PFSK-1 (cell line): ENCODE measurements at regions not wholly inside any gene's neighbourhood (a gene's known extent, or its start where the extent isn't known, plus 50 kb on each side); places are given as distances from the start of the nearest gene placed in this dataset.

Experiments
- FOXP2 ChIP-seq: optimal IDR thresholded peaks from 2 replicates; pipeline ENCODE3; 2011; ENCODE audit warnings: borderline replicate concordance, control low read depth, inconsistent platforms; ENCODE audit not compliant: insufficient read depth; ENCODE audit errors: extremely low read length, extremely low read depth
- POLR2AphosphoS5 ChIP-seq: IDR thresholded peaks from 2 replicates; pipeline ENCODE4 v1.6.1; 2012; ENCODE audit warnings: low read depth, mild to moderate bottlenecking, control low read depth, low read length, moderate library complexity
- SIN3A ChIP-seq: IDR thresholded peaks from 2 replicates; pipeline ENCODE4 v1.6.1; 2012; ENCODE audit warnings: mild to moderate bottlenecking, low read length, moderate library complexity, borderline replicate concordance; ENCODE audit not compliant: insufficient read depth
- TAF1 ChIP-seq: IDR thresholded peaks from 2 replicates; pipeline ENCODE4 v1.6.1; 2012; ENCODE audit warnings: low read length, control low read depth, borderline replicate concordance; ENCODE audit not compliant: insufficient read depth
- TF ChIP-seq, protein P1 (sequence below), 2 experiments: IDR thresholded peaks; 2 replicates each; pipeline versions ENCODE4 v1.6.1 to v1.8.0; 2011 to 2012; ENCODE audit warnings: low read depth in 2 of 2, low read length in 2 of 2, control low read depth in 1 of 2, inconsistent platforms in 1 of 2, mild to moderate bottlenecking in 1 of 2, moderate library complexity in 1 of 2; ENCODE audit not compliant: insufficient read depth in 1 of 2

DNA sequence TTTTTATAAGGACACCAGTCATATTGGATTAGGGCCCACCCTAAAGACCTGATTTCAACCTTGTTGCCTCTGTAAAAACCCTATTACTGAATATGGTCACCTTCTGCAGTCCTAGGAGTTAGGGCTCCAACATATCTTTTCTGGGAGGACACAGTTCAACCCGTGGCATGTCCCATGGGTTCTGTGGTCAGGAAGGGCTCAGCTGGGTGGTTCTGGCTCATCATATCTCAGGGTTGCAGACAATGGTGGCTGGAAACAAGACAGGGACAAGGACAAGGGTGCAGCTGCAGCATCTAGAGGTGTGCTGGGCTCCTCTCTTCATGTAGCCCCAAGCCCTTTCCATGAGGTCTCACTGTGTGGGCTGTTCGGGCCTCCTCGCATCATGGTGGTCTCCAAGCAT lies 63.1 kb upstream of the FOXF1 start:
- TF ChIP-seq, protein P1, sequence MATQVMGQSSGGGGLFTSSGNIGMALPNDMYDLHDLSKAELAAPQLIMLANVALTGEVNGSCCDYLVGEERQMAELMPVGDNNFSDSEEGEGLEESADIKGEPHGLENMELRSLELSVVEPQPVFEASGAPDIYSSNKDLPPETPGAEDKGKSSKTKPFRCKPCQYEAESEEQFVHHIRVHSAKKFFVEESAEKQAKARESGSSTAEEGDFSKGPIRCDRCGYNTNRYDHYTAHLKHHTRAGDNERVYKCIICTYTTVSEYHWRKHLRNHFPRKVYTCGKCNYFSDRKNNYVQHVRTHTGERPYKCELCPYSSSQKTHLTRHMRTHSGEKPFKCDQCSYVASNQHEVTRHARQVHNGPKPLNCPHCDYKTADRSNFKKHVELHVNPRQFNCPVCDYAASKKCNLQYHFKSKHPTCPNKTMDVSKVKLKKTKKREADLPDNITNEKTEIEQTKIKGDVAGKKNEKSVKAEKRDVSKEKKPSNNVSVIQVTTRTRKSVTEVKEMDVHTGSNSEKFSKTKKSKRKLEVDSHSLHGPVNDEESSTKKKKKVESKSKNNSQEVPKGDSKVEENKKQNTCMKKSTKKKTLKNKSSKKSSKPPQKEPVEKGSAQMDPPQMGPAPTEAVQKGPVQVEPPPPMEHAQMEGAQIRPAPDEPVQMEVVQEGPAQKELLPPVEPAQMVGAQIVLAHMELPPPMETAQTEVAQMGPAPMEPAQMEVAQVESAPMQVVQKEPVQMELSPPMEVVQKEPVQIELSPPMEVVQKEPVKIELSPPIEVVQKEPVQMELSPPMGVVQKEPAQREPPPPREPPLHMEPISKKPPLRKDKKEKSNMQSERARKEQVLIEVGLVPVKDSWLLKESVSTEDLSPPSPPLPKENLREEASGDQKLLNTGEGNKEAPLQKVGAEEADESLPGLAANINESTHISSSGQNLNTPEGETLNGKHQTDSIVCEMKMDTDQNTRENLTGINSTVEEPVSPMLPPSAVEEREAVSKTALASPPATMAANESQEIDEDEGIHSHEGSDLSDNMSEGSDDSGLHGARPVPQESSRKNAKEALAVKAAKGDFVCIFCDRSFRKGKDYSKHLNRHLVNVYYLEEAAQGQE (IDR thresholded peaks at IDR 0.05; ENCODE audit: insufficient read depth in 1 of 2, low read depth in 2 of 2, low read length in 2 of 2) = no peak
- TF ChIP-seq FOXP2 (no peak), TAF1 (no peak), POLR2AphosphoS5 (no peak), SIN3A (no peak)

DNA sequence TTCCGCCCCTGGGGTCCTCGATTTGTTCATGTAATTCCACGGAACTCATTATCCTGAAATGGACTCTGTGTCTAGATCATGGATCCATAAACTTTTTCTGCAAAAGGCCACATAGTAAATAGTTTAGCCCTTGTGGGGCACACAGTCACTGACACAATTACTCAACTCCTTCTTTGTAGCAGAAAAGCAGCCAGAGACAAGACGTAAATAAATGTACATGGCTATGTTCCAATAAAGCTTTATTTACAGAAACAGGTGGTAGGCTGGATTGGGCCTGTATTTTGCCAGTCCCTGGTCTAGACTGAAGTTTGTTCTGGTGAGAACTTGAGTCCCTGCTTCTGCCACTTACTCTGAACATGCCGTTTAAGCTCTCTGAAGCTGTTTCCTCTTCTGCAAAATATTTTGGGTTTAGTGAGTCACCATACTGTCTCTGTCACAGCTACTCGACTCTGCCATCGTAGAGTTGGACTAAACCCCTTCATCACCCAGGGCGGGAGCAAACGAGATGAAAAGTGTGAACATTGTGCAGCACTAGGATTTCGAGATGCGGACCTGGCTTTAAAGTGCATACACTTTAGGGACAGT lies 61.9 kb upstream of the FOXF1 start:
- TF ChIP-seq SIN3A (no peak), FOXP2 (no peak), TAF1 (no peak), POLR2AphosphoS5 (no peak)
- TF ChIP-seq, protein P1 (IDR thresholded peaks at IDR 0.05; ENCODE audit: insufficient read depth in 1 of 2, low read depth in 2 of 2, low read length in 2 of 2) = no peak

GRCh38 chr16:86449446-86450095 lies 60.8 kb upstream of the FOXF1 start:
- no peak for TF ChIP-seq FOXP2
- TF ChIP-seq SIN3A = no peak
- TF ChIP-seq POLR2AphosphoS5 = no peak
- no peak for TF ChIP-seq TAF1
- TF ChIP-seq, protein P1 (IDR thresholded peaks at IDR 0.05; ENCODE audit: insufficient read depth in 1 of 2, low read depth in 2 of 2, low read length in 2 of 2) = no peak

DNA sequence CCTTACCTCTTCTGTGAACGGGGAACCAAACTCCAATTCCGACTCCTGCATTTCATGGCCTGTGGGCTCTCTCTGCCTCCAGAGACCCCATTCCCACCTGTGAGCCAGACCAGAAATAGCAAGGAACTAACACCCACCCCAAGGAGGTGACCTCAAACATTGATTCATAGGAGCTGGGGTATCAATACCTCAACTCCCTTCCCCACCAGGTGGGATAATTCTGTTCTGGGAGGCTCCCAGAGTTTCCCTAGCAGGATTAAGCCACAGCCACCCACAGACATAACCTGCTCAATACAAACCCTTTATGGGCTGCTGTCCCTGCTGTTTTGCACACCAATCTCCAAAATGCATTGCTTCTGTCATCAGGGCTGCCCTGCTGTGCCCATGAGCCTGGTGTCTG lies 59.6 kb upstream of the FOXF1 start:
- no peak for TF ChIP-seq SIN3A
- no peak for TF ChIP-seq FOXP2
- TF ChIP-seq POLR2AphosphoS5 = no peak
- no peak for TF ChIP-seq TAF1
- TF ChIP-seq, protein P1 (IDR thresholded peaks at IDR 0.05; ENCODE audit: insufficient read depth in 1 of 2, low read depth in 2 of 2, low read length in 2 of 2) = no peak

GRCh38 chr16:86452451-86452850 lies 57.9 kb upstream of the FOXF1 start:
- TF ChIP-seq SIN3A (no peak), TAF1 (no peak), FOXP2 (no peak), POLR2AphosphoS5 (no peak)
- TF ChIP-seq, protein P1 (IDR thresholded peaks at IDR 0.05; ENCODE audit: insufficient read depth in 1 of 2, low read depth in 2 of 2, low read length in 2 of 2) = no peak
